ENCODE measurements at regions not wholly inside any gene's neighbourhood (a gene's known extent, or its start where the extent isn't known, plus 50 kb on each side); places are given as distances from the start of the nearest gene placed in this dataset.

DNA sequence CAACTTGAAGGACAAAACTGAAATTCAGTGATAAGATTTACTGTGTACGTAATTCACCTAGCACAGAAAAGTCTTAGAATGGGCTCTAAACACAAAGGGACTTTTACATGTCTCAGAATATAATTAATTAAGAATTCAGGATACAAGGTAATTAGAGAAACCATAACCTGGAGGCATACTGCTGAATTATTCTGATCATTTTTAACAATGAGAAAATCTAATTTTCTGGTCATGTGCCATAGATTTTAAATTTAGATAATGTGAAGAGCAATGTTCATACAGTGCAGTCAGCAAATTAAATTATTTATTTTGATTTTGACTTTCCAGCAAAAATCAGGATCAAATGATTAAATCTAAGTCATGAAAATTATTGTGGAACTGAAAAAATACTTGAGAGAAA lies 67.0 kb upstream of the MTNR1B start:
- ChIA-PET POLR2A (no interaction called here), CTCF (no interaction called here)
- no peak overlapping the region for H3K4me3 ChIP-seq (ENCODE audit: low read depth, low read length)
- TF ChIP-seq CTCF (IDR thresholded peaks at IDR 0.05; ENCODE audit: insufficient read depth, low read length, missing control alignments): no peak
- no peak for DNase-seq (ENCODE audit: low read depth, low spot score)

- ChIA-PET POLR2A (no interaction called here), CTCF (no interaction called here)
- TF ChIP-seq CTCF (IDR thresholded peaks at IDR 0.05; ENCODE audit: insufficient read depth, low read length, missing control alignments): no peak
- no peak for DNase-seq (ENCODE audit: low read depth, low spot score)
- H3K4me3 ChIP-seq (ENCODE audit: low read depth, low read length): no peak overlapping the region
Observed at GRCh38 chr11:92907671-92908070, 61.8 kb upstream of the MTNR1B start.

GRCh38 chr11:92909214-92909613 lies 60.2 kb upstream of the MTNR1B start:
- DNase-seq (ENCODE audit: low read depth, low spot score): no peak
- no peak overlapping the region for H3K4me3 ChIP-seq (ENCODE audit: low read depth, low read length)
- CTCF ChIA-PET: no interaction called here
- no peak for TF ChIP-seq CTCF (IDR thresholded peaks at IDR 0.05; ENCODE audit: insufficient read depth, low read length, missing control alignments)
- POLR2A ChIA-PET: no interaction called here

DNA sequence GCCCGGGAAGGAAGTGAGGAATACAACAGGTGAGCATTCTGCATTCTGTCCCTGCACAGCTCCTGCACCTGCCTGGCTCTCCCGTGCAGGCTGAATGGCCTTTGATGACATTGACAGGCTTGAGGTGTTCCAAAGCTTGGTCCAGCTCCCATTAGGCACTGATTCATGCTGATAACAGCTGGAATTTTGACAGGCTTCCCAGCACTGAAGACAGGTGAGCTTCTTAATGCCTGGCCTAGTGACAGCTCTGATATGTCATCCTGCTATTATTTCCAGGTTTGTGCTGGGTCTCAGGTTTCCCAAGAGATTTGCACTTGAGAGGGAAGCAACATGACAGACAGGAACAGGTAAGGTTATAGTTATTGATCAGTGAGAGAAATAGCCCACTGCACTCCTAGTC lies 58.0 kb upstream of the MTNR1B start:
- ChIA-PET POLR2A (no interaction called here), CTCF (no interaction called here)
- TF ChIP-seq CTCF (IDR thresholded peaks at IDR 0.05; ENCODE audit: insufficient read depth, low read length, missing control alignments): no peak
- H3K4me3 ChIP-seq (ENCODE audit: low read depth, low read length): no peak overlapping the region
- DNase-seq (ENCODE audit: low read depth, low spot score): no peak

DNA sequence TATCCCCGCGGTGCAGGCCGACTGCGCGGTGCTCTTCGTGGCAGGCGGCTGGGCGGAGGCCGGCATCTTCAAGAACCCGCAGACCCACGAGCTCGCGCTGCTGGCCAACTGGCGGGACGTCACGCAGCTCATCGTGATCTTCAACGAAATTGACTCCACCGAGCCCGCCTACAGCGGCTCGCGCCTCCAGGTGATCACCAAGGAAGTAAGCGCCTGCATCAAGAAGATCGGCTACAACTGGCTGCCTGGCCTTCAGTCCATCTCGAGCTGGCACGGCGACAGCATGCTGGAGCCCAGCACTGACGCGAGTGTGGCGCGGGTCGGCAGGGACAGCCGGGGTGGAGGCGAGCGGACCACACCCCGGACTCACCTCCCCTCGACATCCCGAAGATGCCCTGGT lies 53.9 kb upstream of the MTNR1B start:
- CTCF ChIA-PET: no interaction called here
- H3K4me3 ChIP-seq (ENCODE audit: low read depth, low read length): no peak overlapping the region
- no peak for TF ChIP-seq CTCF (IDR thresholded peaks at IDR 0.05; ENCODE audit: insufficient read depth, low read length, missing control alignments)
- DNase-seq (ENCODE audit: low read depth, low spot score): no peak
- POLR2A ChIA-PET: no interaction called here

DNA sequence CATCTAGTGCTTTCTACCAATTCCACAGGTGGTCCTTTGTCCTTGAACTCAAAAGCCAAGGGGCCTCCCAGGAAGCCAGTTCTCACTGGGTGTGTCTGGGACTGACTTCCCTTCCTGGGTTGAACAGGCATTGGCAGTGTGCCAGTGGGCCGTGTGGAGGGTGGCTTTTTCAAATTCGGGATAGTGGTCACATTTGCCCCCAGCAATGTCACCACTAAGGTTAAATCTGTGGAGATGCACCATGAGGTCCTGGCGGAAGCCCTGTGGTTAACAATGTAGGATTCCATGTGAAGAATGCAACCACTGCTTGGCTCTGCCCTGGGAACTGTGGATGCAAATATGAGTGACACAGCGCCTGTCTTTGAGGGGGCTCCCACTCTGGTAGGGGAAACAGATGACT lies 53.2 kb upstream of the MTNR1B start:
- CTCF ChIA-PET: no interaction called here
- H3K4me3 ChIP-seq (ENCODE audit: low read depth, low read length): no peak overlapping the region
- TF ChIP-seq CTCF (IDR thresholded peaks at IDR 0.05; ENCODE audit: insufficient read depth, low read length, missing control alignments): no peak
- no peak for DNase-seq (ENCODE audit: low read depth, low spot score)
- POLR2A ChIA-PET: no interaction called here

Measured in AG04449 (cell line).